ENCODE measurements at regions not wholly inside any gene's neighbourhood (a gene's known extent, or its start where the extent isn't known, plus 50 kb on each side); places are given as distances from the start of the nearest gene placed in this dataset.

GRCh38 chr1:219559899-219560298, 53.0 kb downstream of the ZC3H11B start:
- TF ChIP-seq POLR2A (IDR thresholded peaks at IDR 0.05; ENCODE audit: low read depth, low read length) (no peak), TAF1 (IDR thresholded peaks at IDR 0.05; ENCODE audit: low read depth, low read length) (no peak), POLR2AphosphoS5 (IDR thresholded peaks at IDR 0.05; ENCODE audit: low read depth, low read length) (no peak), POU2F2 (IDR thresholded peaks at IDR 0.05; ENCODE audit: low read depth, low read length) (no peak)
